GM06990 (cell line): ENCODE measurements at regions not wholly inside any gene's neighbourhood (a gene's known extent, or its start where the extent isn't known, plus 50 kb on each side); places are given as distances from the start of the nearest gene placed in this dataset.

ENCODE experiments used
- DNase-seq: peaks from one replicate; pipeline ENCODE4 v3.0.0-alpha.2; 2011; ENCODE audit not compliant: insufficient read length; ENCODE audit errors: extremely low read depth
- H3K27me3 ChIP-seq: replicated peaks from 2 replicates; pipeline ENCODE4 v1.6.0; 2011; ENCODE audit warnings: low read length; ENCODE audit not compliant: control insufficient read depth, insufficient read depth
- H3K36me3 ChIP-seq: 2 replicates; pipeline ENCODE4 v1.5.1; 2011; ENCODE audit warnings: low read length; ENCODE audit not compliant: control insufficient read depth, insufficient read depth
- H3K4me3 ChIP-seq: replicated peaks from 2 replicates; pipeline ENCODE4 v1.5.1; 2011; ENCODE audit warnings: low read depth, mild to moderate bottlenecking, control low read depth, low read length
- CTCF ChIP-seq: IDR thresholded peaks from 2 replicates; pipeline ENCODE4 v1.5.1; 2011; ENCODE audit warnings: low read length, control low read depth, mild to moderate bottlenecking, inconsistent platforms; ENCODE audit not compliant: insufficient read depth, poor library complexity, severe bottlenecking

- DNase-seq = no peak
- H3K4me3 ChIP-seq = no peak overlapping the region
- no peaks in the 10 kb centered on the region for H3K36me3 ChIP-seq
- no peak for TF ChIP-seq CTCF
- H3K27me3 ChIP-seq = no peaks in the 10 kb centered on the region
Measured at GRCh38 chr7:156116514-156117215, 304.4 kb upstream of the SHH start.

GRCh38 chr7:156115582-156115981 lies 303.3 kb upstream of the SHH start:
- Histone ChIP-seq H3K36me3 (no peaks in the 10 kb centered on the region), H3K4me3 (no peak overlapping the region), H3K27me3 (no peaks in the 10 kb centered on the region)
- no peak for DNase-seq
- no peak for TF ChIP-seq CTCF

- Histone ChIP-seq H3K27me3 (no peaks in the 10 kb centered on the region), H3K4me3 (no peak overlapping the region), H3K36me3 (no peaks in the 10 kb centered on the region)
- no peak for TF ChIP-seq CTCF
- DNase-seq = no peak
Measured at GRCh38 chr7:156113731-156114130, 301.5 kb upstream of the SHH start.

- DNase-seq = no peak
- no peaks in the 10 kb centered on the region for H3K36me3 ChIP-seq
- no peak for TF ChIP-seq CTCF
- no peaks in the 10 kb centered on the region for H3K27me3 ChIP-seq
- H3K4me3 ChIP-seq = no peak overlapping the region
Measured at GRCh38 chr7:156109988-156110387, 297.7 kb upstream of the SHH start.

- no peak for TF ChIP-seq CTCF
- no peak overlapping the region for H3K4me3 ChIP-seq
- H3K36me3 ChIP-seq = no peaks in the 10 kb centered on the region
- H3K27me3 ChIP-seq = no peaks in the 10 kb centered on the region
- no peak for DNase-seq
Measured at GRCh38 chr7:156109076-156109475, 296.8 kb upstream of the SHH start.

- Histone ChIP-seq H3K36me3 (no peaks in the 10 kb centered on the region), H3K4me3 (no peak overlapping the region), H3K27me3 (no peaks in the 10 kb centered on the region)
- TF ChIP-seq CTCF = no peak
- no peak for DNase-seq
Measured at GRCh38 chr7:156107957-156108356, 295.7 kb upstream of the SHH start.
